NCI-H1092 treated with DMSO at 0.1 percent for 48 hours (cell line): ENCODE measurements at regions not wholly inside any gene's neighbourhood (a gene's known extent, or its start where the extent isn't known, plus 50 kb on each side); places are given as distances from the start of the nearest gene placed in this dataset.
"Not testable (repeated sequence)": the region's sequence is repeated elsewhere in the genome, so short reads cannot be mapped to it uniquely, and the experiment has no call there.

Experiments
- DNase-seq: peaks from one replicate; lab custom pipeline; 2025; lab: John Stamatoyannopoulos, UW

GRCh38 chr18:1848716-1849115 is 722.6 kb downstream of the METTL4 start:
- DNase-seq, result no peak

GRCh38 chr18:1849386-1849785 is 721.9 kb downstream of the METTL4 start:
- DNase-seq, result no peak

- DNase-seq, result not testable (repeated sequence)
Observed at GRCh38 chr18:1857281-1857680, 714.0 kb downstream of the METTL4 start.

- no peak for DNase-seq
Observed at GRCh38 chr18:1861473-1861872, 709.8 kb downstream of the METTL4 start.

GRCh38 chr18:1865869-1866268 is 705.4 kb downstream of the METTL4 start:
- DNase-seq, result no peak

- no peak for DNase-seq
Observed at GRCh38 chr18:1872274-1872673, 699.0 kb downstream of the METTL4 start.

GRCh38 chr18:1875219-1875618 is 696.1 kb downstream of the METTL4 start:
- no peak for DNase-seq

GRCh38 chr18:1884623-1885022 is 686.7 kb downstream of the METTL4 start:
- no peak for DNase-seq

GRCh38 chr18:1891641-1892040 is 679.7 kb downstream of the METTL4 start:
- DNase-seq, result no peak

GRCh38 chr18:1892191-1892590 is 679.1 kb downstream of the METTL4 start:
- no peak for DNase-seq

- DNase-seq, result no peak
Observed at GRCh38 chr18:1895456-1896185, 675.7 kb downstream of the METTL4 start.

- no peak for DNase-seq
Observed at GRCh38 chr18:1906421-1906820, 664.9 kb downstream of the METTL4 start.

- DNase-seq, result no peak
Observed at GRCh38 chr18:1907470-1908206, 663.7 kb downstream of the METTL4 start.

GRCh38 chr18:1914489-1914888 is 656.8 kb downstream of the METTL4 start:
- no peak for DNase-seq

- no peak for DNase-seq
Observed at GRCh38 chr18:1916869-1917523, 654.3 kb downstream of the METTL4 start.

GRCh38 chr18:1917569-1917968 is 653.7 kb downstream of the METTL4 start:
- DNase-seq, result no peak

- no peak for DNase-seq
Observed at GRCh38 chr18:1922066-1922465, 649.2 kb downstream of the METTL4 start.

GRCh38 chr18:1928711-1929110 is 642.6 kb downstream of the METTL4 start:
- DNase-seq, result no peak

- DNase-seq, result no peak
Observed at GRCh38 chr18:1929720-1930119, 641.6 kb downstream of the METTL4 start.

- no peak for DNase-seq
Observed at GRCh38 chr18:1930291-1931270, 640.7 kb downstream of the METTL4 start.

GRCh38 chr18:1952486-1952885 is 618.8 kb downstream of the METTL4 start:
- DNase-seq, result no peak
